GM21381 (cell line): ENCODE measurements at regions not wholly inside any gene's neighbourhood (a gene's known extent, or its start where the extent isn't known, plus 50 kb on each side); places are given as distances from the start of the nearest gene placed in this dataset.
"Not testable (repeated sequence)": the region's sequence is repeated elsewhere in the genome, so short reads cannot be mapped to it uniquely, and the experiment has no call there.

ENCODE experiments used
- ATAC-seq: cut with Tn5 transposase; IDR thresholded peaks from one replicate; pipeline ENCODE4 v1.9.1; 2021; ENCODE audit warnings: mild to moderate bottlenecking, moderate library complexity; ENCODE audit not compliant: unreplicated experiment

GRCh38 chr2:224181534-224182155 is 142.6 kb upstream of the SERPINE2 start:
- no peak for ATAC-seq

- no peak for ATAC-seq
These were observed 141.7 kb upstream of the SERPINE2 start for GRCh38 chr2:224180810-224181209.

DNA sequence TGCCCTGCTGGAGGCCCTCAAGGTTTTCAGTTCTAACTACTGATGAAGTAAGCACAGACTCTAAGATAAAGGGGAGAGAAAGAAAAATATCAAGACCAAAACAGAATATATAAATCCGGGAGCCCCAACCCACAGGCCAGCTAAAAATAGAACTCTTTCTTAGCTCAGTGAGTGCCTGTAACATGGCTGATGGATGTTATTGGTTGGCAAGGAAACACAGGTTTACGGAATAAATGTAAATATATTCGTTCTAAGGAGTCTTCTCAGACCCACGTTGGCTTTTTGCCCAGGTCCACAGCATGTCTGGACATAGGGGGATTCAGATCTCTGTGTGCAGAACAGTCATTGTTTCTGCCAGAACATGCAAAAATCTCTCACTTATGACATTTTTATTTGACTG is 139.0 kb upstream of the SERPINE2 start:
- ATAC-seq, result no peak

DNA sequence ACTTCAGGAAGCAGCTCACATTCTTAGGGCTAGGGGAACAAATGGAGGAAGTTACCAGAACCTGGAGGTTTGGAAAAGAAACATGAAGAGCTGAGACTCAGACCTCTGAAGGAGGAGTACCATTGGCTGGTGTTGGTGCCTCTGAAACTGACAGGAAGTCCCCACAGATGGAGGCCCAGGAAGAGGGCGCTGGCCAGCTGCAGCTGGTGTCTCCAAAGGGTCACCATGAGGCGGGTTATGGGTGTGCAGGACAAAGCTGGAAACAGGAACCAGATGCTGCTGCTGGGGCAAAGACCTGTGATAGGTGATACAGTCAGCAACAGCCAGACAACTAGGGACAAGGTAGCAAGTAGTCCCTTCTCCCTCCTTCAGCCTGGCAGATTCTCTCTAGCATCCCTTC is 136.5 kb upstream of the SERPINE2 start:
- no peak for ATAC-seq

GRCh38 chr2:224174990-224175389 is 135.9 kb upstream of the SERPINE2 start:
- ATAC-seq, result no peak

GRCh38 chr2:224174521-224174920 is 135.4 kb upstream of the SERPINE2 start:
- no peak for ATAC-seq

DNA sequence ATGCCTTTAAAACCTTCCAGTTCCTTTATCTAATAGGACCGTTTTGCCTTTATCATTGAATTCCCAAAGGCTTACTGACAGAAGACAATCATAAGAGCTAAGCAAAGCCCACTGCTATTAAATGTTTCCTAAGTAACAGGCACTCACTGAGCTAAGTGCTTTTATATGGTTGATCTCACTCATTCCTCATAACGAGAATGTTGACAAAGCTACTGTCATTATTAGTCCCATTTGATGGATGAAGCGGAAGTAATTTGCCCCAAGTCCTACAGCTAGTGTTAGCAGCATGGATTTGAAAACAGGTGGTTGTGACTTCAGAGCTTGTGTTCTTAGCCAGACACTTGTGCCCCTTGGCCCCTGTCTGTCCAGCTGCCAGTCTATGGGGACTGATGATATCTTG is 134.8 kb upstream of the SERPINE2 start:
- no peak for ATAC-seq

GRCh38 chr2:224173210-224173609 is 134.1 kb upstream of the SERPINE2 start:
- ATAC-seq, result no peak

GRCh38 chr2:224171226-224171625 is 132.1 kb upstream of the SERPINE2 start:
- no peak for ATAC-seq

DNA sequence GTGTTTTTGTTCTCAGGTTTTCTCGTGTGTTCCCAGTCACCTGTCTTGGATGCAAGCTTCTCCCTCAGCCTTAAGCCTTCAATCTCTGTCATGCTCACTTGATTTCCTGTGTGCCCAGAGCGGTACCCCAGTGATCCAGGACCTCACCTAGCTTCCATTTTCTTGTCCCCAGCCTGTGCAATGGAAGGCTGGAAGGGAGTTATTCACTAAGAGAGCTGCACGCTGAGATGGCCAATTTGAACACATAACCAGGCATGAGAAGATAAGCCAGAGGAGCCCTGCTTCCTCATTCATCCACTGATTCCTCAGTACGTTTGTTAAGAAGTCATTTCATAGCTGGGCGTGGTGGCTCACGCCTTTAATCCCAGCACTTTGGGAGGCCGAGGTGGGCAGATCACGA is 130.8 kb upstream of the SERPINE2 start:
- no peak for ATAC-seq

- not testable (repeated sequence) for ATAC-seq
These were observed 128.7 kb upstream of the SERPINE2 start for GRCh38 chr2:224167781-224168180.

GRCh38 chr2:224166654-224167053 is 127.6 kb upstream of the SERPINE2 start:
- no peak for ATAC-seq

DNA sequence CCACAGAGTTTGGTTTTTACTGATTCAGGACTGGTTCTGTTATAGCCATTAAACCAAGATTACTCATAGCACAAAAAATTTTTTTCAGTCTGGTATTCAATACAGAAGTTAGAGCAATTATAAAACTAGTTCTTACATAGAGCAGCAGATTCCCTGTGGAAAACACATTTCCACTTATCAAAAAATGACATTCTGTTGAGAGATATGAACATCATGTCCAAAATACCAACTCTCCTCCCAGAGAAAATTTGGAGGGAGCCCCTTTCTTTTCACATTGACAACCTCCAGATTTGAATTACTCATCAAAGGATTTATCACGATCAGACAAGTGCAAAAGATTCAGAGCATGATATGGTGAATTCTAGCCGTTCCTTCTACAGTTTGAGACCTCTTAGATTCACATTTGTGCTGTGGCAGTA is 126.8 kb upstream of the SERPINE2 start:
- no peak for ATAC-seq

DNA sequence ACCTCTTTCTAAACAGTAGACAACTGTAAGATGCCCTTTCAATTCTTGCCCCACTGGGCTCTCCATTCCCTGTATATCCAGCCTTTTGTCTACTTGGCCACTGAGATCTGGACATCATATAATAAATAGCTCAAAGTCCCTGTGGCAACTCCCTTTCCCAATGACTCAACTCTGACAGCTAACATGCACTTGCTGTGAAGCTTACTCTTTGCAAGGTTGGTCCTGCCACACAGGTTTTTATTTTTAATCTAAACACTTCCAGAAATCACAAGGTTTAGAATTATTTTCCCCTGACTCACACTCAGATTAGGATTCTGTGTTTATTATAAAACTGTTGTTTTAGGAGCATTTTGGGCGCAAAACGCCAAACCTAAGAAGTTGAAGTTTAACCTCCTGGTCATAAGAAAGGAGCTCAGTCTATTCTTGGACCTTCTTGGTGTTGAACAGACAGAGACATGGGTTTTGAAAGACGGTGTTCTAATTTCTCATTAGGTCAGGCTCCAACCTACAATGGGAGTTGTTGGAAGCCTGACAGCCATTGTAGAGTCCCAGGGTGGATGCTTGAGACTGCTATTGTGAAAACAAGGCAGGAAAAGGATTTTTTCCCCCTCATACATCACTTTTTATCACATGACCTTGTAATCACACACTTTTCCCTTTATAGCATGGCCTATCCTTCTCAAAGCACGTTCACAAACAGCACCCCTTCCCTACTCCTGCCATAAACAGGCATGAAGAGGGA is 124.7 kb upstream of the SERPINE2 start:
- ATAC-seq, result no peak

DNA sequence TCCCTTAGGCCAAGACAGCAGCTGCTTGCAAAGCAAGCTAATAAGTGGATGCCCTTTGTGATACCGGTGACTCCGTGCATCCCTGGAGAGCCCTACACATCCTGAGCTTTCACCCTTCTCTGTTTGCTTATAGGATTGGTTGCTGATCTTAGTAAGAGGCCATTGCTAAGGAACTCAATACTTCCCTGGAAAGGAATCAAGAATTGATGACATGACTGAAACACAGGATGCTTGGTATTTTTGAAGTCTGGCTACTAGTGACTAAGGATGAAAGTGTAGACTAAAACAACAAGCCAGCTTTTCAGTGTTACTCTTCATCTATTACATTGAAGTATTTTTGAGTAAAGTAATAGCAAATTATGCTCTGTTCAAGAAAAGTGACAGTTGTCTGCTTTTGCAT is 123.0 kb upstream of the SERPINE2 start:
- no peak for ATAC-seq

GRCh38 chr2:224161712-224162111 is 122.6 kb upstream of the SERPINE2 start:
- no peak for ATAC-seq

GRCh38 chr2:224160917-224161316 is 121.8 kb upstream of the SERPINE2 start:
- ATAC-seq, result no peak

GRCh38 chr2:224159345-224159928 is 120.4 kb upstream of the SERPINE2 start:
- ATAC-seq, result no peak

DNA sequence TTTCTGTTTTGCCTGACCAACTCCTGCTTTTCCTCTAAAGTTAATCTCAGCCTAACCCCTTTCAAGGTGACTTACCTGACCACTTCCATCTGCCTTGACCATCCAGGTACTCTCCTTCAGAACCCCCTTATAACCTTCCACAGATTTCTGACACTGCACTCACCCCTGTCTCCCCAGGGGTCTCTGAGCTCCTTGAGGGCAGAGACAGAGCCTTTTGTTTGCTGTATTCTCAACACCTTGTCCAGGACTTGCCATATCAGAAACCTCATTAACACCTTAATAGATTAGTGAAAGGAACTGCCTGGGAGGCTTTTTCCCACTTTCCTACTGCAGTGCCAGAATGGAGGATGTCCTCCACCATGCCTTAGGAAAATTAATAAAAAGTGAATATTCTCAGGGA is 119.7 kb upstream of the SERPINE2 start:
- no peak for ATAC-seq

DNA sequence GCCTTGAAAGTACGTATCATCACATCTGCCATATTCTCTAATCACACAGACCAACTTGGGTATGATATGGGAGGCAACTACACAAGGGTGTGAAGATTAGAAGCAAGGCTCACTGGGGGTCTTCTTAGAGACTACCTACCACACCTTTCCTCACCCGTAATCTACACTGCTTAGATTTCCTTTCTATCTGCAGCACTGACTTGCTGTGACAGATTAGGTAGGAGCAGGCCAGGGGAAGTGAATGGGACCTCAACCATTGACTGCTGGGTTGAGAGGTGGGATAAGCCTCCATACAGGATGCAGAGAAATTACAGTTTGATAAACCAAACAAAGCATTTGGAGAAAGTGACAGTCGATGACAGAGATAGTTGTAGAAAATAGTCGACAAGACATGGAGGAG is 119.0 kb upstream of the SERPINE2 start:
- no peak for ATAC-seq

GRCh38 chr2:224157655-224158054 is 118.6 kb upstream of the SERPINE2 start:
- no peak for ATAC-seq

DNA sequence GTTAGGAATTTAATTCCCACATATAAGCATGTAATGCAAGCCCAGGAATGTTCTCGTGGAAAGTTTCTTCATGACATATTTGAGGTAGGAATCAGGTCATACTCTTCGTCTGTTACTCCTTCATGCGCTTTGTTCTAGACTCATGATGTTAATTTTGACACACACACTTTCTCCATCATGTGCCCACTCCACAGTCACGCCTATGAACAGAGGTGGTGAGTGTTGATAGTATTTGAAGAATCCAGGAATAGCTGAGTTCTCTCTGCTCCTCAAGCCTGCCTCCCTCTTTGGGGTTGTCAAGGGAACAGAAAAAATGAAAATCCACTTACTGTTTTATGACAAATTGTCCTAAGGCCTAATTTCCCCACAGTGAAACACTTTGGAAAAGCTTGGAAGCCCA is 117.3 kb upstream of the SERPINE2 start:
- no peak for ATAC-seq
